Omental fat pad (tissue), 3 donors: ENCODE measurements at regions not wholly inside any gene's neighbourhood (a gene's known extent, or its start where the extent isn't known, plus 50 kb on each side); places are given as distances from the start of the nearest gene placed in this dataset.
"Not testable (repeated sequence)": the region's sequence is repeated elsewhere in the genome, so short reads cannot be mapped to it uniquely, and the experiment has no call there.

Experiments
- ATAC-seq: fragments of 150-250 bp; one replicate; pipeline ENCODE4 v1.9.1; 2016; ENCODE audit warnings: mild to moderate bottlenecking, moderate library complexity; ENCODE audit not compliant: low FRiP score
- DNase-seq: peaks from one replicate; pipeline ENCODE4 v3.0.0-alpha.2; 2019; ENCODE audit warnings: low spot score
- CTCF ChIP-seq, 3 donors: fragments of 450-650 bp; IDR thresholded peaks; one replicate each; pipeline ENCODE4 v1.5.1; 2016 to 2017; ENCODE audit warnings: antibody characterized with exemption in 3 of 3, mild to moderate bottlenecking in 3 of 3, moderate library complexity in 2 of 3

GRCh38 chr5:168142402-168142801 is 149.0 kb upstream of the WWC1 start:
- DNase-seq, result no peak
- TF ChIP-seq CTCF (IDR thresholded peaks at IDR 0.05), result no peak
- ATAC-seq, result no peak

- ATAC-seq, DNase-seq: not testable (repeated sequence)
Measured at GRCh38 chr5:168143521-168143920, 147.9 kb upstream of the WWC1 start.

- DNase-seq (no peak), ATAC-seq (no peak)
- TF ChIP-seq CTCF (IDR thresholded peaks at IDR 0.05), result no peak
Measured at GRCh38 chr5:168147106-168147505, 144.3 kb upstream of the WWC1 start.

GRCh38 chr5:168147568-168148360 is 143.7 kb upstream of the WWC1 start:
- no peak for TF ChIP-seq CTCF (IDR thresholded peaks at IDR 0.05)
- ATAC-seq (no peak), DNase-seq (no peak)

GRCh38 chr5:168151041-168151440 is 140.4 kb upstream of the WWC1 start:
- ATAC-seq (no peak), DNase-seq (no peak)
- TF ChIP-seq CTCF (IDR thresholded peaks at IDR 0.05), result no peak

- ATAC-seq, result no peak
Measured at GRCh38 chr5:168152660-168153059, 138.8 kb upstream of the WWC1 start.

GRCh38 chr5:168153263-168153875 is 138.1 kb upstream of the WWC1 start:
- no peak for DNase-seq
- TF ChIP-seq CTCF (IDR thresholded peaks at IDR 0.05), result no peak
- ATAC-seq, result no peak

More at GRCh38 chr5:168152660-168153059, 138.8 kb upstream of the WWC1 start:
- DNase-seq, result no peak
- no peak for TF ChIP-seq CTCF (IDR thresholded peaks at IDR 0.05)
